Karpas-422 (cell line): ENCODE measurements at regions not wholly inside any gene's neighbourhood (a gene's known extent, or its start where the extent isn't known, plus 50 kb on each side); places are given as distances from the start of the nearest gene placed in this dataset.

Source experiments
- DNase-seq: peaks from one replicate; pipeline ENCODE4 v3.0.0-alpha.2; 2015
- H2AFZ ChIP-seq: fragments of 200-600 bp; sonication (generic); 2 replicates; pipeline ENCODE4 v1.6.1; 2014; ENCODE audit warnings: antibody characterized with exemption, low read length, mixed read lengths
- H3K27ac ChIP-seq: fragments of 200-600 bp; sonication (generic); 2 replicates; pipeline ENCODE4 v1.5.1; 2014; ENCODE audit warnings: mild to moderate bottlenecking, low read length, moderate library complexity
- H3K27me3 ChIP-seq: fragments of 200-600 bp; sonication (generic); 2 replicates; pipeline ENCODE4 v1.6.1; 2014; ENCODE audit warnings: low read length, mixed read lengths
- H3K36me3 ChIP-seq: fragments of 200-600 bp; sonication (generic); 2 replicates; pipeline ENCODE4 v1.6.1; 2014; ENCODE audit warnings: low read length, mixed read lengths; ENCODE audit not compliant: insufficient read depth
- H3K4me1 ChIP-seq: fragments of 200-600 bp; sonication (generic); 2 replicates; pipeline ENCODE4 v1.6.1; 2014; ENCODE audit warnings: mild to moderate bottlenecking, low read length, mixed read lengths
- H3K4me2 ChIP-seq: fragments of 200-600 bp; sonication (generic); 2 replicates; pipeline ENCODE4 v1.6.1; 2014; ENCODE audit warnings: low read length, low read depth, mild to moderate bottlenecking; ENCODE audit not compliant: poor library complexity, severe bottlenecking
- H3K4me3 ChIP-seq: fragments of 200-600 bp; sonication (generic); 2 replicates; pipeline ENCODE4 v1.5.1; 2014; ENCODE audit warnings: mild to moderate bottlenecking, antibody characterized with exemption, low read length, mixed read lengths
- H3K79me2 ChIP-seq: fragments of 200-600 bp; sonication (generic); 2 replicates; pipeline ENCODE4 v1.6.1; 2014; ENCODE audit warnings: mild to moderate bottlenecking, low read length, mixed read lengths
- H3K9ac ChIP-seq: fragments of 200-600 bp; sonication (generic); 2 replicates; pipeline ENCODE4 v1.6.0; 2014; ENCODE audit warnings: low read length
- H3K9me2 ChIP-seq: fragments of 200-600 bp; sonication (generic), shearing (Covaris generic); replicated peaks from 2 replicates; pipeline ENCODE4 v1.6.0; 2014; ENCODE audit warnings: mild to moderate bottlenecking, low read length, moderate library complexity; ENCODE audit not compliant: insufficient read depth
- H3K9me3 ChIP-seq: fragments of 300-700, 200-600 bp; sonication (generic); 2 replicates; pipeline ENCODE4 v1.6.1; 2014; ENCODE audit warnings: low read length, mixed read lengths
- H4K20me1 ChIP-seq: fragments of 200-600 bp; sonication (generic); 2 replicates; pipeline ENCODE4 v1.6.1; 2014; ENCODE audit warnings: mild to moderate bottlenecking, antibody characterized with exemption, low read length, low read depth; ENCODE audit not compliant: insufficient read depth

- no peaks in the 10 kb centered on the region for H3K79me2 ChIP-seq
- H3K4me3 ChIP-seq: no peak overlapping the region
- no peaks in the 10 kb centered on the region for H3K9me2 ChIP-seq
- no peak overlapping the region for H2AFZ ChIP-seq
- no peaks in the 10 kb centered on the region for H3K9me3 ChIP-seq
- H3K4me1 ChIP-seq: no peaks in the 10 kb centered on the region
- DNase-seq: no peak
- H3K9ac ChIP-seq: no peak overlapping the region
- H3K36me3 ChIP-seq: no peaks in the 10 kb centered on the region
- no peak overlapping the region for H3K27ac ChIP-seq
- H3K27me3 ChIP-seq: no peaks in the 10 kb centered on the region
- no peaks in the 10 kb centered on the region for H4K20me1 ChIP-seq
- H3K4me2 ChIP-seq: no peak overlapping the region
Observed at GRCh38 chr14:34302654-34303053, 159.4 kb downstream of the SPTSSA start.

DNA sequence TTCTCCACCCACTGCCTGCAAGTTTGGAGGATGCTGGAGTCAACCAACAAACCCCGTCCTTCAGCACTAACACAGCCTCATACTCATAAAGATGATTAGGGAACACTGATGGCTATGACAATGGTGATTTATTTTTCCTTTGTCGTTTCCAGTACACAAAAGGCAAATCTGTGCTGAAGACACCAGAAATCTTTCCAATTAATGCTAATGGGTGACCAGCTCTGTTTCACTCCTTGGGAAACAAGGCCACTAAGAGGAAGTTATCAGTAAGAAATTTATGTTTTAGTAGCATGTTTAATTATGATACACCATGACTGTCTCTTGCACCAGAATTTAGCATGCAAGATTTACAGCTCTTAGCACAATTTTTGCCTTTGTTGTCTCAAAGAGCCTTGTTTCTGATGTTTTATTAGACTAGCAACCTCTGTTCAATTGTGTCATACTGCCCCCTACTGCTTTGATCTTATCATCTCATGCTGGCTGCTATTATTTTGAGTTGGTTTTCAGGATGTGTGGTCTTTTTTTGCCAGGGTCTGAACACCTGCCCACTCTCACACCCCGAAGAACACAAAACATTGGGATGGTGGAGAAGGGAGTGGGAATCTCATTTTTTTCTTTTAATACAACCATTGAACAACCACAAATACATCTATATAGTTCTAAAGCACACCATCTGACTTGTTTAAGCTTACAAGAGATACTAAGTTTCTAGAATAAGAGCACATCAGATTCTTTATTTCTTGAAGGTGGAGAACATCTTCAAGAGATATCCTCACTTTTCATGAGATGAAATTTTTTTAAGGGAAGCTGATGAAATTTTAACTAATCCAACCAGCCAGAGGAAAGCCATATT lies 160.9 kb downstream of the SPTSSA start:
- no peaks in the 10 kb centered on the region for H3K9me2 ChIP-seq
- H3K27me3 ChIP-seq: no peaks in the 10 kb centered on the region
- DNase-seq: peak; percentile 84
- no peaks in the 10 kb centered on the region for H3K4me1 ChIP-seq
- no peaks in the 10 kb centered on the region for H3K79me2 ChIP-seq
- no peak overlapping the region for H3K4me2 ChIP-seq
- no peak overlapping the region for H3K9ac ChIP-seq
- H3K27ac ChIP-seq: no peak overlapping the region
- H3K4me3 ChIP-seq: no peak overlapping the region
- H3K9me3 ChIP-seq: no peaks in the 10 kb centered on the region
- H3K36me3 ChIP-seq: no peaks in the 10 kb centered on the region
- H2AFZ ChIP-seq: no peak overlapping the region
- H4K20me1 ChIP-seq: no peaks in the 10 kb centered on the region

- no peak for DNase-seq
- Histone ChIP-seq H4K20me1 (no peaks in the 10 kb centered on the region), H3K4me3 (no peak overlapping the region), H3K9me2 (no peaks in the 10 kb centered on the region), H3K27me3 (no peaks in the 10 kb centered on the region), H2AFZ (no peak overlapping the region), H3K79me2 (no peaks in the 10 kb centered on the region), H3K4me2 (no peak overlapping the region), H3K9ac (no peak overlapping the region), H3K9me3 (no peaks in the 10 kb centered on the region), H3K4me1 (no peaks in the 10 kb centered on the region), H3K27ac (no peak overlapping the region), H3K36me3 (no peaks in the 10 kb centered on the region)
Observed at GRCh38 chr14:34300330-34300729, 161.7 kb downstream of the SPTSSA start.

- no peak overlapping the region for H3K27ac ChIP-seq
- H3K9me2 ChIP-seq: no peaks in the 10 kb centered on the region
- no peaks in the 10 kb centered on the region for H4K20me1 ChIP-seq
- no peaks in the 10 kb centered on the region for H3K79me2 ChIP-seq
- H3K9me3 ChIP-seq: no peaks in the 10 kb centered on the region
- no peak for DNase-seq
- no peaks in the 10 kb centered on the region for H3K4me1 ChIP-seq
- H3K36me3 ChIP-seq: no peaks in the 10 kb centered on the region
- H2AFZ ChIP-seq: no peak overlapping the region
- no peak overlapping the region for H3K4me2 ChIP-seq
- no peak overlapping the region for H3K4me3 ChIP-seq
- no peaks in the 10 kb centered on the region for H3K27me3 ChIP-seq
- no peak overlapping the region for H3K9ac ChIP-seq
Observed at GRCh38 chr14:34299360-34299759, 162.7 kb downstream of the SPTSSA start.

DNA sequence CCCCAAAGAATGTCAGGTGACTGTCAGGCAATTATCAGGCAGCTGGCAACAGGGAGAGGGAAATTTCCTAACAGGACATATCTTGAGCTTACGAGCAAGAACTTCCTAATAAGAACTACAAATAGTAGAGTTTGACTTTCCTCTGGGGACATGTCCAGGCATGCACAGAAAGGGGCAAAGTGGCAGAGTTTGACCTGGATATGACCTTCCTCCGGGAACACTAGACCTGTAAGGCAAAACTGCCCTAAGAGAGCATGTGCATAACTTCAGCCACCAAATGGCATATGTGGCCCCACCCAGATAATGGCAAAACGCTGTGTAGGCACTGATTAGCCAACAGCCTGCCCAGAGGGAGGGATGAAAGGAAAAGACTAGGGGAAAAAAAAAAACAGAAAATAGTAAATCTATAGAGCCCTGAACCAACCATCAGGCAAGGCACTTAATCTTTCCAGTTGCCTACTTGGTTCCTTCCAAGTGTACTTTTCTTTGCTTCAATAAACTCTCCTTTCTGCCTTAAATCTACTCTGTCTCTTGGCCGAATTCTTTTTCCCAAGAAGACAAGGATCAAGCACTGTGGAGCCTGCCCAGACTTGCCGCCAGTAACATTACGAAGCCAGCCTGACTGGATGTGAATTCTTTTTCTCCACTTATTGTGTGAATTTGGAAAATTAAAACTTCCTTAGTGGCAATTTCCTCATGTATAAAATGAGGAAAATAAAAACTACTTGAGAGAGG lies 164.1 kb downstream of the SPTSSA start:
- no peak for DNase-seq
- Histone ChIP-seq H4K20me1 (no peaks in the 10 kb centered on the region), H3K4me1 (no peaks in the 10 kb centered on the region), H2AFZ (no peak overlapping the region), H3K27me3 (0 out of 2 replicates have a peak, but pooled peaks cover 2% of the 10 kb centered on the region), H3K9ac (no peak overlapping the region), H3K79me2 (no peaks in the 10 kb centered on the region), H3K4me3 (no peak overlapping the region), H3K9me3 (no peaks in the 10 kb centered on the region), H3K27ac (no peak overlapping the region), H3K36me3 (no peaks in the 10 kb centered on the region), H3K4me2 (no peak overlapping the region), H3K9me2 (no peaks in the 10 kb centered on the region)

DNA sequence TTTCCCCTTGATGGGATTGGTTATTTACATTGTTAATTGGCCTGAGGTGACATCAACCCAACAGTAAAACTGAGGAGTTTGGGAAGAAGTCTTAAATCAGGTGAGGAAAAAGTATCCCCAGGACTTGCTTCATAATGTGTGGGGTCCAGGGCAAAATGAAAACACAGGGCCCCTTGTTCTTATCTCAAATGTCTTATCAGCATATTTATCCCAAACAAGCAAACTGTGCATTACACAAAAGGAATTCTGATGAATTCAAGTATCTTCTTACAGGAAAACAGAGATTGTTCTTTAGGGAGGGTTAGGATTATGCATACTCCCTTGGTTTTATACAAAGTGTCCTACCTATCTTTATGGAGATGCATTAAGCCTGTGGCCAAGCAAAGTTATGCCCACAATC lies 178.4 kb downstream of the SPTSSA start:
- no peaks in the 10 kb centered on the region for H3K36me3 ChIP-seq
- H3K4me2 ChIP-seq: no peak overlapping the region
- H3K79me2 ChIP-seq: no peaks in the 10 kb centered on the region
- H3K27ac ChIP-seq: no peak overlapping the region
- no peaks in the 10 kb centered on the region for H3K9me2 ChIP-seq
- no peaks in the 10 kb centered on the region for H4K20me1 ChIP-seq
- H3K4me3 ChIP-seq: no peak overlapping the region
- no peaks in the 10 kb centered on the region for H3K9me3 ChIP-seq
- H2AFZ ChIP-seq: no peak overlapping the region
- no peak overlapping the region for H3K9ac ChIP-seq
- H3K4me1 ChIP-seq: no peaks in the 10 kb centered on the region
- H3K27me3 ChIP-seq: no peaks in the 10 kb centered on the region
- no peak for DNase-seq

DNA sequence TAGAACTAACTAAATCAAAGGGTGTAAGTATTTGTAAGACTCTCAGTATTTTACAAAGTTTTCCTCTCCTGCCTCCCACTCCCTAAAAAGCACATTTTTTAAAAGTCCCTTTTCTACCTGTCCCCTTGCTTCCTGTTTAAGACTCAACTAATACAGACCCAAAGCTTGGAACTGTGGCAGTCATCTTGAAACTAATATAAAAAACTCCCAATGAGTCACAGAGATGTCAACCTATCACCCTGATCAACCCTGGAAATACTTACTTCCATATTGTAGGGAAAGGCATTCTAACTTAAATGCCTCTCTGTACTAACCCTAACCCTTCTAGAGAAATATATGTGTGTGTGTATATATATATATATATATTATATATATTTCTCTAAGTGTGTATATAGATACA lies 184.8 kb downstream of the SPTSSA start:
- Histone ChIP-seq H3K4me2 (no peak overlapping the region), H3K36me3 (no peaks in the 10 kb centered on the region), H3K27ac (no peak overlapping the region), H3K9me2 (no peaks in the 10 kb centered on the region), H3K27me3 (no peaks in the 10 kb centered on the region), H3K79me2 (no peaks in the 10 kb centered on the region), H3K4me3 (no peak overlapping the region), H3K9me3 (no peaks in the 10 kb centered on the region), H4K20me1 (no peaks in the 10 kb centered on the region), H3K4me1 (no peaks in the 10 kb centered on the region), H2AFZ (no peak overlapping the region), H3K9ac (no peak overlapping the region)
- no peak for DNase-seq

DNA sequence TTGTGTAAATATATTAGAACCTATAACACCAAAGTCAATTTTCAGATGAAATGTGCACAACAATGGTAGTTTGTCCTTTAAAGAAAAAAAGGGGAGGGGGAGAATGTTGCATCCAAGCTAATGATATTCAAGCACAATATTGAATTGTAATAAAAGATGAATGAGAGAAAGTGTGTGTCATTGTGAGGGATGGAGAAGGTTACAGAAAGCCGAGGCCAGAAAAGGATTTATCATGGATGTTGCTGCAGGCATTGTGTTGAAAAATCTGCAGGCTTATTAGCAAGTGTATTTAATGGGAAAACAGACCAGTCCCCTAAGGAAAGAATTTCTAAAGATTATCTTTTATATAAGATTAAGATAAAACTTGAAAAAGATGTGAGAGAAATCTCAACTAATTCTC lies 186.5 kb downstream of the SPTSSA start:
- Histone ChIP-seq H3K9me2 (no peaks in the 10 kb centered on the region), H3K27me3 (no peaks in the 10 kb centered on the region), H3K79me2 (no peaks in the 10 kb centered on the region), H3K27ac (no peak overlapping the region), H3K4me1 (no peaks in the 10 kb centered on the region), H3K9ac (no peak overlapping the region), H4K20me1 (no peaks in the 10 kb centered on the region), H2AFZ (0 out of 2 replicates have a peak overlapping the region, but pooled peaks have one; percentile 36), H3K36me3 (no peaks in the 10 kb centered on the region), H3K4me2 (no peak overlapping the region), H3K9me3 (no peaks in the 10 kb centered on the region), H3K4me3 (no peak overlapping the region)
- no peak for DNase-seq
